Stromal cell of bone marrow (primary cell): ENCODE measurements at regions not wholly inside any gene's neighbourhood (a gene's known extent, or its start where the extent isn't known, plus 50 kb on each side); places are given as distances from the start of the nearest gene placed in this dataset.

Source experiments
- DNase-seq: peaks from one replicate; pipeline ENCODE4 v3.0.0-alpha.2; 2012; ENCODE audit warnings: low read depth

DNA sequence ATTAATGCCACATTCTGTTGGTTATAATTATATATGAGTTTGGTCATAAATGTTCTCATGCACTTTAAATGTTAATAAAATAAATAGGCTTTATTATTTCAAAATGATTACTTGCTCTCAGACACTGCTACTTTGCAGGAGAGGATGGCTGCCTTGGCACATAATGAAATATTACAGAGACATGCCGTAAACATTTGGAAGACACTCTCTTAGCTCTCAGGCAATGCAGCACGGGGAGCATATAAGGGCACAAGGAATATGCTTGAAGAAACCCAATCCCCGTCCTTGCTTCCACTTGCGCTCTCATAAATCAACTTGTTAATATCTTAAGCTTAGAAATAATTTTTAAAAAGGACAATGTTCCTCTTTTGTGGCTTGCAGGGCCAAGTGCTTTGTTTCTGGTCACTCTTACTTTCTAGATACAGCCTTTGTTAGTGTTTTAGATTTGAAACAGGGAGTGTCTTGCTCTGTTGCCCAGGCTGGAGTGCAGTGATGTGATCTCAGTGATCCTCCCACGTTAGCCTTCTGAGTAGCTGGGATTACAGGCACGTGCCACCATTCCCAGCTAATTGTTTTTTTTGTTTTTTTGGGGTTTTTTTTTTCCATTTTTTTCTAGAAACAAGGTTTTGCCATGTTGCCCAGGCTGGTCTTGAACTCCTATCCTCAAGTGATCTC lies 445.0 kb downstream of the SPRY1 start:
- no peak for DNase-seq

DNA sequence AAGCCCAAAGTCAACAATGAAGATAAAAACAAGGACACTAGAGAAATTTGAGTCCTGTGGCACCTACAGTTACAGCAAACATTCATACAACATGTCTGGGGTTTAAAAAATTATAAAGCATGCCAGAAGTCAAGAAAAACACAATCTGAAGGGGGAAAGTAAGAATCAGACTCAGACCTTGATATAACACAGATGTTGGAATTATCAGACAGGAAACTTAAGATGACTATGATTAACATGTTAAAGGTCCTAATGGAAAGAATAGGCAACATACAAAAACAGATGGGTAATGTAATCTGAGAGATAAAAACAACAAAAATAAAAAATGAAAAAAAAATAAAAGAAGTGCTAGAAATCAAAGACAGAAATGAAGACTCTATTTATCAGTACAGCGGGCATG lies 446.5 kb downstream of the SPRY1 start:
- DNase-seq, result no peak

DNA sequence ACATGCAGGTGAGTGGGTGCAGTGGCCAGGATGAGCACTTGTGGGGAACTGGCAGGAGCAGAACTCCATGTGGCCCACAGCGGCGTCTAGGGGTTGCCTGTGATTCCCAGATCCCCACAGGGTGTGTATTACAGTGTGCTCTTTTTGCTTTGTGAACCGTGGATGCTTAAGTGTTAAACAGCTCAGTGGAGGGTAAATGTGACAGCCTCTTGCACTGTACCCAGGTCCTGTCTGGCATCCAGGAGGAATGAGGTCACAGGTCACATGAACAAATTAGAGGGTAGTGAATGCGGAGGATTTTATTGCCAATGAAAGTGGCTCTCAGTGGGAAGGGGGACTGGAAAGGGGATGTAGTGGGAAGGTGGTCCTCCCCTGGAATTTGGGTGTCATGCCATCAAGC lies 447.8 kb downstream of the SPRY1 start:
- DNase-seq, result no peak

DNA sequence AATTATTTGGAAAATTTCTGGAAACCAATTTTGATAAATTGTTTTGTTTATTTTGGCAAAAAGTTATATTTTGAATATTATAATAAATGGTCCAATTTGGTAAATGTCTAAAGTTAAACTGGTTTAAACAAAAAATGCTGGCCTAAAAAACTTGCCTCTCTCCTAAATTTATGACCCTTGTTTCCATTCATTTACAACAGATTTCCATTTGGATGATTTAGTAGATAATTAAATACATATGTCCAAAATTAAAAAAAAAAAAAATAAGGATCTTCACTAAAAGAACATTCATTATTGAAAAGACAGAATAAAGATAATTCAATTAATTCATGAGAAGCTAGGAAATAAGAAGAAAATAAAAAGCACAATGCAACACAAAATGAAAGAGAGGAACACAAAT lies 449.5 kb downstream of the SPRY1 start:
- no peak for DNase-seq

DNA sequence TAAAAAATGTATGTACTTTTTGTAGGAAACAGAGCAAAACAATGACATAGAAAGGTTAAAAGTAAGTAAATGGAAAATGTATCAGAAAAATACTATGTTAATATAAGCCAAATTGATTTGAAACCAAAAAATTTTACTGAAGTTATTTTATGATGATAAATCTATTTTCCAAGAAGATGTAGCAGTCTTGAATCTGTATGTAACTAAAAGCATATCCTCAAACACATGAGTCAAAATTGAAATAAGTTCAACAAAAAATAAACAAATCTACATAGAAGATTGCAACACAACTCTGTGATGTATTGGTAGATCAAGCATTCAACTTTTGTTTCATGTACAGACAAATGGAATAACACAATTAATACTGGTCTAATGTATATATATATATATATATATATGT lies 450.0 kb downstream of the SPRY1 start:
- DNase-seq, result no peak

DNA sequence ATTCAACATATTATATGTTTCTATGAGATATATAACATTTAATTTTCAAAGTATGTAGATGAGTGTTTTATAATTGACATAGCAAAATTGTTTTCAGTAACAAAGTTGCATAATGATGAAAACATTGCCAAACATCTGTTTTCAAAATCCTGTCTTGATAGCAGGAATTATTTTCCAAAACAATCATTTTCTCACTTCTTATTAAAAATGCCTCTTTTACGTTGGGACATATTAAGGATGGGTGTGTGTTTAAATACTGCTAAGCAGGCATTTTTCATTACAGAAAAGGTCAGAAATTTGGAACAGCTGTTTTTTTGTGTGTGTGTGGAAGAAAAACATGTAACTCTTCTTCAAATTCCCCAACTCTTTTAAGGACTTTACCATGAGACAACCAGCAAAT lies 452.0 kb downstream of the SPRY1 start:
- no peak for DNase-seq

DNA sequence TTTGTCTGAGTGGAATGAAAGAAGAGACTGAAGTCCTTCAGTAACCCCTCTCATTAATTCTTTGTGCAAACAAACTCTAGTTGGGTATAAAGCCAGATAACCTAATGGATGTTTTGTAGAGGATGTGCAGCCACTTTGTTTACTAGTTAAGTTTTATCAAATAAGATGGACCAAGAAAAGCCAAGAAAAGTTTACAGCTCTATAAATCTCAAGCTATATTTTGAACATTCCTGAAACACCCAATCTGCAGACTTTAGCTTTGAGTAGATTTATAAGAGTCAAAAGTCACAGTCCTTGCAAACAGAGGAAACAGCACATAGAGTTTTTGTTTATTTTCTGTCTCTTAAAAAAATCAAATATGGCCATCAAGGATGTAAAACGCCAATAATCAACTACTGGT lies 452.9 kb downstream of the SPRY1 start:
- DNase-seq, result no peak

DNA sequence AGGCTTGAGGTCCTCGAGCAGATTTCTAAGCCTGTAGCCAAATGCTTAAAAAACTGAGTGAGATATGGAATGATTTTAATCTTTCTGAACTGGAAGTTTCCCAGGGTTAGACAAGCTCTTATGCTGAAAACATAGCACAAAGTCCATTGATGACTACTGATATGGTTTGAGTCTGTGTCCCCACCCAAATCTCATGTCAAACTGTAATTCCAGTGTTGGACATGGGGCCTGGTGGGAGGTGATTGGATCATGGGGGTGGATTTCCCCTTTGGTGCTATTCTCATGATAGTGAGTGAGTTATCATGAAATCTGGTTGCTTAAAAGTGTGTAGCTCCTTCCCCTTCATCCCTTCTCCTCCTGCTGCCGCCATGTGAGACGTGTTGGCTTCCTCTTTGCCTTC lies 454.9 kb downstream of the SPRY1 start:
- DNase-seq, result no peak

DNA sequence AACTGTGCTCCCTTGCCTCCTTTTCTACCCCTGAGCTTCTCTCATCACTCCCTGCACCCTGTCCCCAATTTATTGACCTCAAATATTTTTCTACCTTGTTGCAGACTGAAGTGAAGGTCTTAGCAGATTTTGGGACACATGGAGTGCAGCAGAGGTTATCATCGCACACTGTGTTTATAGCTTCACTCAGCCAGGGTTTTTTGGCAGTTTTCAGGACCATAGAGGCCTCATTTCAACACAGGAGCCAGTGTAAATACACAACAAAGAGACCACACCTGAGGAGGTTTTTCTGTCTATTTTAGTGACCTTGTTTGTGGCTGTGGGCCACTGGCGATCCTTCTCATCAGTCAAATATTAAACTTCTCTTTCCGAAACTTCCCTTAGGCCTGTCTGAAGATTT lies 457.1 kb downstream of the SPRY1 start:
- no peak for DNase-seq

DNA sequence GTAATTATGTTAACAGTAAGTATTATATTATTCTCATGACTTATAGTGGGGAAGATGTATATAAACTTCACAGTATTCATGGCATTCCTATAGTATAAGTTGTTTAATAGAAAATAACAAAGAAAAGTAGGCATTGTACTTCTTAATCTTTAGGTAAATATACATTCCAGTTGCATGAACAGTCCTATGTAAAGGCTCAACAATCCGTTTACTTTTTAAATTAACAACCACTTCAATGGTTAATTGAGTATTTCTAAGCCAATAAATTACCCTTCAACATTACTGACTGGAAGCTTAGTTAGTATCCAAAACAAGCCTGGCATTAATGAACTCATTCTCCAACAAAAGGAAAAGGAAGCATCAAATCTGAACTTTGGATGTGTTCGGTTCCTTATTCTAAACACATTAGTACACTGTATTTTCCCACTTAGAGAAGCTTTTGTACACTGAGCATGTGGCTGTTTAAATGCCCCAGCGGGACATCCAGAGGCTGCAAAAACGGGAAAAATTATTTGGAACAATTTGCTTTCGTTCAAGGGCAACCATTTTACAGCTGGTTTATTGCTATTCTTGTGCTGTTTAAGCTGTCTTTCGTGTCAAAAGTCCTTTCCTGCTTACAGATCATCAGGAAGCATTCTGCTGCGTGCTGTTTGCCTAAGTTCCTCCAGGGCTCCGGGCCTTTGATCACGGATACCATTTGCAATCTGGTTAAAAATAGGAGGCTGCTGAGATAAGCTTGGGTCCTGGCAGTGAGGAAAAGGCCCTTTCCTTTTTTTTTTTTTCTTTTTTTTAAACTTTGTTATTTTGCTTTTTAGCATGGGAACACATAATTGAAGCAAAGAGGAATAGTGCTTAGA lies 460.3 kb downstream of the SPRY1 start:
- peak; percentile 10 for DNase-seq

DNA sequence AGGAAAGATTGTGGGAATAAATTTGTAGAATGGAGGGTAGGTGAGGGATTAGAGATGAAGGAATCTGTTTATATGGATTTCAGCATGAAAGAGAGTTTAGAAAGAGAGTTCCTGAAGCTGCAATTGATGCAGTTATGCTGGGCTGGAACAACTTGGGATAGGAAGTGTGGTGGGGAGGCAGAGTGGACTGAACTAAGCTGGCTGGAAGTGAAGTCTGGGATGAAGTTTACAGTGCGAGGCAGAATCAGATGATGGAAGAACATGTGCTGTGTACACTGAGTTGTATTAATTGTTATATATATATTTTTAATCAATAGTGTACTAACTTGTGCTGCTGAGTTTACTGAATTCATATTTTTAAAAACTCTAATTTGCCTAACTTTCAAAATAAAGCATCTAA lies 461.9 kb downstream of the SPRY1 start:
- DNase-seq, result no peak

DNA sequence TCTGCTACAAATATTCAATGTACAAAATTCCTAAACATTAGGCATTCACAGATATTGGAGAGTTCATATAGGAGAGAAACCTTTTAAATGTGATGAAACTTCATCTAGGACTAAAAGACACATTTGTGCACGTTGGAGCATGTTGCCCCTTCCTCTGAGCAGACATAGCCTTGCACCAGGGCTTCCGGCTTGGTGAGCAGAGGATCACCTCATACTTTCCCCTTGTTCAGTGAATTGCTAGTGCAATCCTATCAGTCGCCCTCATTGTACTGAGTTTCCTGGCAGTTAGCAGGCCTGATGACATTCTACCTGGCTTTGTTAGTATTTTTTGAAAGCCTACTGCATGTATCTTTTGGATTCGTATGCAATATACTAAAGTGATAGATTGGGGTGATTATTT lies 466.2 kb downstream of the SPRY1 start:
- no peak for DNase-seq

DNA sequence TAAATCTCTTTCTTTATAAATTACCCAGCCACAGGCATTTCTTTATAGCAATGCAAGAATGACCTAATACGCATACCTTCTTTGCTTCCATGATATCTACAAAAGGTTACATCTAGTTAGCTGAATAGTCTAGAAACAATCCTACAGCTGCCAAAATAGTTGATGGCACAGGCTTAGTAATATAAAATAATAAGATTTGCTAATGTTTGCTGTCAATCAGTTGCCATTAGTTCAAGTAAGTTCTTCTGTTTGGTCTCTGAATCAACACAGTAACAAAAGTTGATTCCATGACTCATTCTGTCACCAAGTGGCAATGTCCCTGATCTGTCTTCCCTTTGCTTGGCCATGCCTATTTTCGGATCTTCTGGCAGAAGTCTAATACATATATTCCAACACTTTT lies 470.2 kb downstream of the SPRY1 start:
- no peak for DNase-seq

DNA sequence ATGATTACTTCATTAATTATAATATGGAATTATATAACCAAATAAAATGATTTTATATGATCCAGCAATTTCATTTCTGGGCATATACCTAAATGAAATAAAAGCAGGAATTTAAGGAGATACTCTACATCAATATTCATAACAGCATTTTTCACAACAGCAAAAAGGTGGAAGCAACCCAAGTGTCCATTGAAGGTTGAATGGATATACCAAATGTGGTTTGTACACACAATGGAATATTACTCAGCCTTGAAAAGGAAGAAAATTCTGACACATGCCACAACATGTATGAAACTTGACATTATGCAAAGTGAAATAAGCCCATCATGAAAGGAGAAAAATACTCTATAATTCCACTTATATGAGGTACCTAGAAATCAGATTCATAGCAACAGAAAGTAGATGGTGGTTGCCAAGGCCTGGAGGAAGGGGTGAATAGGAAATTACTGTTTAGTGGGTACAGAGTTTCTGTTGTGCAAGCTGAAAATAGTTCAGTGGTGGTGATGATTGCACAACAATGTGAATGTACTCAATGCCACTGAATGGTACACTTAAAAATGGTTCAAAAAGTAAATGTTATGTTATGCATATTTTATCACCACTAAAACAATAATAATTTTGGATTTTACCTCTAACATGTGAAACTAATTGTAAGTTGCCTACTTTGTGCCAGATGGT lies 471.5 kb downstream of the SPRY1 start:
- no peak for DNase-seq

DNA sequence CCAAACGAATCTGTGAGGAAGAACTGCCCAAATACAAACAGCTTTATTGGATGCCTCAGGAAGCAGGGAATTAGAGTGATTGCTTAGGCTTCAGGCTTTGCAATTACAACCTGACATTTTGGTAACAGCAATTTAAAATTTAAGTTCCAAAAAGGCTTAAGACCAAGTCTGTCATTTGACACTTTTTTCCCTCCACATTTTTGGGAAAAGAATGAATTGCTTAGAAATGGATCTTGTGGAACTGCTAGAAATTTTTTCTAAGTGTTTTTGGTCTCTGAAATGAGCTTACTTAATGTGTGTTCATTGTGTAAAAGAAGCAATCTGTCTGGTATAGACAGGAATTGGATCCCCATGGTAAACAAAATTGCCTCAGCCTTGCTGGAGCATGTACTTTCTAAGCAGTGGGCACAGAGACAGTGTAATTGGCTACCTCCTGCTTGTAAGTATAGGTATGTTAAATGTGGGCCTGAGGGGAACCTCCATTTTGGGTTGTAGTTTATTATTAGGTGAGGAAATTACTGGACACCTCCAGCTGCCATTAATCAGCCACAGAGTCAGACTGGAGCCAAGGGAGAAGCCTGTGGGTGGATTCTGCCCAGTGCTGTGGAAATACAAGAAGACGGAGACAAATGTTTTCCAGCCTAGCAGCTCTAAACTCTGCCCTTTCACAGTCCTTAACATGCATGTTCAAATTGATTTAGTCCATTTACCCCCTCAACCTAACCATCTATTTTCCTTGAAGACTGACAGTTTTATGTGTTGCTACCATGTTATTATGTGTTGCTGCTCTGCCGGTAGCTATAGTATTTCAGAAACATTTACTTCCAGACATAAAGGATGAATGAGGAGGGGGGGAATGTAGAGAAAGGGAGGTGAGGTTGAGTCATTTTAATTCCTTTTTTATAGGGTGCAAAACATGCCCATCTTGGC lies 473.0 kb downstream of the SPRY1 start:
- no peak for DNase-seq

DNA sequence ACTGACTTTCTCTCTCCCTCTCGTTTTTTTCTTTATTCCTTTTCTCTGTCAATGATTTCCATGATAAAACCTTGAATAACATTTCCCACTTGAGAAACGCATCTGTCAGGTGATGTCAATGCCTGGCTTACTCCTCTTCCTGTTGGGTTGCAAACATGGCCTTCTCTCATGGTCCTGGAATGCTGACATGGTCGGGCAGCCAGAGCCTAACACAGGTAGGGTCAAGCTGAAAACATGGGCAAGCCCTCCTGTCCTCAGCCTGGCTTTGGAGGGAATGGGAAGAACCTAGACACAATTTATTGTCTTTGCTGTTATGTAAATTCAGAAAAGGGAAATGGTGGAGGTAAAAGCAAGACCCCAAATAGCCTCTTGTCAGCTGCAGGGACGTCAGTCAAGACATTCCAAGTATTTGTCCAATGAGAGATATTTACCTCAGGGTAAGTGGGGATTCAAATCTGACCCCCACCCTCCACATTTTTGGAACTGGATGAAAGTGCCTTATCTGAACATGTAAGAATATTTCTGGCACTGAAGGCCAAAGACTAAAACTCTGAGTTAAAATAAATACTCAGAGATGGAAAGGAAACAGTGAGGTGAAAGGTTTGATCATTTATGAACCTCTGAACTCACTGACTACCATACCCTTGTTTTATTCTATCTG lies 473.8 kb downstream of the SPRY1 start:
- DNase-seq, result no peak

DNA sequence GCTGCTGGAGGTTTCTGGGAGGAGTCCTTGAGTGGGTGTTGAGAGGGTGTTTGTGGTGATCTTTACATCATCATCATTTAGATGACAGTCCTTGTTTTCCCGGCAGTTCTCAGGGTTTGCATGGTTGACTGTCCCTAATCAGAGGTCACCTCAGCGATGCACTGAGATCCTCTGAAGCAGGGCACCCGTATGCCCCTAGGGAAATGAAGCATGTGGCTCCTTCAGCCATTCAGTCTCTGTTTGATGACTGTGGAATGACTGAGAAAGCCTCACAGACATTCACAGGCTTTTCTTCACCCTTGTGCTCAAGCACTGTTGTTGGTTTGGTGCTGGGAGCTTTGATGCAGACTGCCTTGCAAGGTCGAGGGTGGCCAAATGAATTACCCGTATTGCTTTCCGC lies 474.7 kb downstream of the SPRY1 start:
- DNase-seq, result no peak

DNA sequence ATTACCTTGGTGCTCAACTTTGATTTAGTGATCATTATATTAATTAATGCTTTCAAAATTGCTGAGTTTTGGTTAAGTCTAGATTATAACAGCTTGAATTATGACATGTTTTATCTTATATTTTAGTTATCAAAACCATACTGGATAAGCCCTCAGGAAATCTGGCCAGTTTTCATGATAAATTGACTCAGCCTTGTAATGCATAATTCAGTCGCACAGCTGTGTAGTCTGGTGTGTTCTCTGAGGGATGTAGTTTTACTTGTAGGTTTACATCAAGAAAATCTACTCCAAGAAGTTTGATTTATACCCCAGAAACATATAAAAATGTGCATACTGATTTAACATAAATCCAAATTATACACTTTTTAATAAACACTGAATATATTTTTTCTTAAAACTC lies 477.5 kb downstream of the SPRY1 start:
- no peak for DNase-seq

DNA sequence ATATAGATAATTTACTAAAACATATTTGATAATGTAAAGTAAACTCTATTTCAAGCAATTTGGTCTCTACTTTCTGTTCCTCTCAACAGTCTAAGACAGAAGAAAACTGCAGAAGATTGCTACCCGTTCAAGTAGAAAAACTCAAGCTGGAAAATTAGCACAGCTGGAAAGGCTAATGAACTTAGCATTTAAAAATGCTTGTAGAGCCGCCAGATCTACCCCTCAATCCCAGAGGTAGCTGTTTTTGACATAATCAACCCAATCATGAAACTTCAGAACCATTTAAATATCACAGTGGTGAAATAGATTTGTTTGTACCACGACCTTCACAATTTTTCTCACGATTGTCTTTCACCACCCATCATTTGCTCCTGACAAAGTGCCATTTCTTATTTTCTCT lies 479.5 kb downstream of the SPRY1 start:
- DNase-seq, result no peak

DNA sequence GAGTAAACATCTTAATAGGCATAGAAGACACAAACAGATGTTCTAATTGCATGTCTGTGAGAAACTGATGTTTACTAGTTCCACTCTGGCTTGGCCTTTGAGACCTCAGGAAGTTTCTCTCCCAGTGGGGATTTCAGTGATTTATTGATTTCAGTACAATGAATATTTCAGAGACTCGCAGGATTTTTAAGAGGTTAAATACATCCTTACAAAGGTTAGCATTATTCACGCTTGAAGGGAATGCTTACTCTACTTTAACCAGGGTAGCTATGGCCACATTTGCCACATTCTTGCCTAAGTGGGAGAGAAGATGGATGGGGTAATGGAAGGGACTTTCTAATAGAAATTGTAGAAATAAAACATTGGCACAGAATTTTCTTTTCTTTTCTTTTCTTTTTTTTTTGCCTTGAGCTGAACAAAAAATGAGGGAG lies 480.1 kb downstream of the SPRY1 start:
- no peak for DNase-seq

DNA sequence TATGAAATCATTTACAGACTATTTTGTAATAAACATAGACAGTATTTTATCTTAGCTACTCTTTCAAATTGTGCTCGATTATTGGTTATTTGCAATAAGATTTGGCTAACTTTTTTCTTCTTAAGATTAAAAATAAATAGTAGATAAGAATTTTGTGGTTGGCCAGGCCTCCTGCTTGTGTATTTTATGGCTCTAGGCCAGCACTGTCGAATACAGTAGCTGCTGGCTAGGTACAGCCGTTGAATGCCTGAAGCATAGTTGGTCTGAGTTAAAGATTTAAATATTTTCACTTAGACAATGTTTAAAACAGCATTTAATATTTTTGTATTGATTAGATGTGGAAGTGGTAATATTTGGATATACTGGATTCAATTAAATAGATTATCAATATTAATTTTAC lies 481.0 kb downstream of the SPRY1 start:
- no peak for DNase-seq

DNA sequence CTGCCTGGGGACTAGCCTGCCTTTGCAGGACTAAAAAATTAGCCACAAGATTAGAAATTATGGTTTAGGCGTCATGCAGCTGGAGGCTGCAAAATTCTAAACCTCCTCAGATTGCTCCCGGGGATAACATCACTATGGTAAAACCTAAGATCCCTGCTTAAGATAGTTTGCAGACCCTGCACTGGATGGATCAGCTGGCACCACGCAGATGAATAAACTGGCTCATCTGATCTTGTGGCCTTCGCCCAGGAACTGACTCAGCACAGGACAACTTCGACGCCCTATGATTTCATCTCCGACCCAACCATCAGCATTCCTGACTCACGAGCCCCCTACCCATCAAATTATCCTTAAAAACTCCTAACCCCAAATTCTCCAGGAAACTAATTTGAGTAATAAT lies 482.4 kb downstream of the SPRY1 start:
- DNase-seq, result no peak
